Lower leg skin (tissue), 4 donors: ENCODE measurements at regions not wholly inside any gene's neighbourhood (a gene's known extent, or its start where the extent isn't known, plus 50 kb on each side); places are given as distances from the start of the nearest gene placed in this dataset.

Experiments
- DNase-seq, 2 donors: peaks; one replicate each; pipeline ENCODE4 v3.0.0-alpha.2; 2019; ENCODE audit warnings: low spot score in 2 of 2
- H3K4me3 ChIP-seq: fragments of 200-600 bp; sonication (generic); 2 replicates; pipeline ENCODE4 v1.5.1; 2017; ENCODE audit warnings: mild to moderate bottlenecking, low read depth; ENCODE audit not compliant: poor library complexity, severe bottlenecking
- CTCF ChIP-seq, 3 donors: fragments of 450-650 bp; IDR thresholded peaks; one replicate each; pipeline ENCODE4 v1.5.1; 2016; ENCODE audit warnings: antibody characterized with exemption in 3 of 3, mild to moderate bottlenecking in 3 of 3, moderate library complexity in 2 of 3
- POLR2A ChIP-seq, 2 donors: fragments of 450-650 bp; IDR thresholded peaks; one replicate each; pipeline ENCODE4 v1.6.1; 2016 to 2017; ENCODE audit warnings: antibody characterized with exemption in 2 of 2, mild to moderate bottlenecking in 1 of 2, moderate library complexity in 1 of 2
- WGBS, 2 donors: methylation state at CpG; one replicate each; pipeline ENCODE4 v1.1.5; 2018; 5-methylcytosine and 5-hydroxymethylcytosine counted together
- intact Hi-C: fragments of 100-400 bp; cut with DNase I; formaldehyde crosslinking; loops from one replicate; pipeline ENCODE4 v1.15.0; 2023; ENCODE audit warnings: low total_unique reads

GRCh38 chr2:6744038-6744437, 121.7 kb downstream of the CMPK2 start:
- intact Hi-C loops, result no loop called here
- no peak for DNase-seq
- no peak overlapping the region for H3K4me3 ChIP-seq
- WGBS, 2 donors, result 57 to 62% methylated on average over 4 of the region's 4 CpGs
- TF ChIP-seq CTCF (IDR thresholded peaks at IDR 0.05), result no peak
- TF ChIP-seq POLR2A (IDR thresholded peaks at IDR 0.05), result no peak

DNA sequence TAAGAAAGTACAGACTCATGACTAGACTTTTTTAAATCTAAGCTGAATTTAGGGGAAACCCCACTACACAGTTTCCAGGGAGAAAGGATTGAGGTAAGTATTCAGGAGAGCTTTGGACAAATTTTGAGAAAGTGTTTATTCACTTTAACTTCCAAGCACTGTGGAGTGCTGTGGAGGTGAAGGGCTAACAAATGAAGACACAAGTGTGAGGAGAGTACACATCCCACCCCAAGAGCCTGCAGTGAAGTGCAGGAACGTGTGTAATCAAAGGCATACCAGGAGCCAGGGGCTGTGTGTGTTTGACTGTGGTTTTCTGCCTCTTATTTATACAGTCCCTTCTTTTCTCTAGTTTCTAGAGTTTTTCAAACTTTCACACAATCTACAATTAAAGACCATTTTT, 118.3 kb downstream of the CMPK2 start:
- TF ChIP-seq CTCF (IDR thresholded peaks at IDR 0.05) (no peak), POLR2A (IDR thresholded peaks at IDR 0.05) (no peak)
- no peak overlapping the region for H3K4me3 ChIP-seq
- intact Hi-C loops, result no loop called here
- 43 to 45% methylated on average over 1 of the region's 1 CpG for WGBS, 2 donors
- DNase-seq, result no peak

DNA sequence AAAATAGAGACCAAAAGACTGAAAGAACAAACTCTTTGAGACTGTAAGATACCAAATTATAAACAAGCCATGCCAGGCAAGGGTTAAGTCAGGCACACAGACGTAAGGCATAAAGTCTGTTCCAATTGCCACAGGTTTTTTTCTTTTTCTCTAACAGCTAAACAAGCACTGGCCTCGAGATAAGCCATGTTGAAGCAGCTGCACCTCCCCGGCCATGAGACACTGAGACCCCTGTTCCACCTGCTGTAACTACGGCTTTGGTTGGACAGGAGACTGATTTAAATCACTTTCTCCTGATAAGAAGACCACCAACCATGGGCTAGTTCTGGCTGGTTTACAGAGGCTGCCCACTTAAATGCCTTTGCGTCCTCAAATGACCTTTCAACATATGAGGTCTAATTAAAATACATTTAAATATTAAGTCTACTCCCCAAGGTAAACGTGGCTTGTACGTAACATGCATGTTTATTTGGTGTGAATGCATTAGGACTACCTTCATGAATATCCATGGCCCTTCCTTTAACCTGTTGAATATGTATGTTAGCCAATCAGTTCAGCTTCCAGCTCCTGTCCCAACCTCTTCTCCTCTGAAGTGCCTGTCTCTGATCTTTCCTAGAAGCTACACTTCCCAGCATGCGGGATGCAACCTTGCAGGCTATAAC, 117.2 kb downstream of the CMPK2 start:
- no peak overlapping the region for H3K4me3 ChIP-seq
- TF ChIP-seq POLR2A (IDR thresholded peaks at IDR 0.05), result no peak
- no peak for TF ChIP-seq CTCF (IDR thresholded peaks at IDR 0.05)
- intact Hi-C loops, result no loop called here
- WGBS, 2 donors, result 57 to 63% methylated on average over 8 of the region's 8 CpGs
- DNase-seq, result no peak

- TF ChIP-seq CTCF (IDR thresholded peaks at IDR 0.05) (no peak), POLR2A (IDR thresholded peaks at IDR 0.05) (no peak)
- intact Hi-C loops, result no loop called here
- no peak for DNase-seq
- WGBS, 2 donors, result 70 to 72% methylated on average over 2 of the region's 2 CpGs
- no peak overlapping the region for H3K4me3 ChIP-seq
These were observed 115.7 kb downstream of the CMPK2 start for GRCh38 chr2:6749962-6750361.

- 49 to 50% methylated on average over 8 of the region's 8 CpGs for WGBS, 2 donors
- intact Hi-C loops, result no loop called here
- no peak for DNase-seq
- no peak overlapping the region for H3K4me3 ChIP-seq
- TF ChIP-seq POLR2A (IDR thresholded peaks at IDR 0.05) (no peak), CTCF (IDR thresholded peaks at IDR 0.05) (no peak)
These were observed 115.1 kb downstream of the CMPK2 start for GRCh38 chr2:6750411-6751158.
